GM19099 (cell line): ENCODE measurements at regions not wholly inside any gene's neighbourhood (a gene's known extent, or its start where the extent isn't known, plus 50 kb on each side); places are given as distances from the start of the nearest gene placed in this dataset.

Source experiments
- POLR2A ChIP-seq: IDR thresholded peaks from 3 replicates; pipeline ENCODE4 v1.6.1; 2011; ENCODE audit warnings: low read depth; ENCODE audit not compliant: insufficient read length; ENCODE audit errors: extremely low read depth

DNA sequence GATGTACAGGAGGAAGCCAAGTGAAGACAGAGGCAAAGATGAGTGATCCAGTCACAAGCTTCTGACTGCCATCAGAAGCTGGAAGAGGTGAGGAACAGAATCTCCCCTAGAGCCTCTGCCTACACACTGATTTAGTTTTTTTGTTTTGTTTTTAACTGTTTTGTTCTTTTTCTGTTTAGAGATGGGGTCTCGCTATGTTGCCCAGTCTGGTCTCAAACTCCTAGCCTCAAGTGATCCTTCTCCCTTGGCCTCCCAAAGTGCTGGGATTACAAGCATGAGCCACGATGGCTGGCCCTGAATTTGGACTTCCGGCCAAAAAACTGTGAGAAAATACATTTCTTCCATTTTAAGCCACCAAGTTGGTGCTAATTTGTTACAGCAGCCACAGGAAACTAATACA is 204.7 kb upstream of the ZNF608 start:
- no peak for TF ChIP-seq POLR2A

DNA sequence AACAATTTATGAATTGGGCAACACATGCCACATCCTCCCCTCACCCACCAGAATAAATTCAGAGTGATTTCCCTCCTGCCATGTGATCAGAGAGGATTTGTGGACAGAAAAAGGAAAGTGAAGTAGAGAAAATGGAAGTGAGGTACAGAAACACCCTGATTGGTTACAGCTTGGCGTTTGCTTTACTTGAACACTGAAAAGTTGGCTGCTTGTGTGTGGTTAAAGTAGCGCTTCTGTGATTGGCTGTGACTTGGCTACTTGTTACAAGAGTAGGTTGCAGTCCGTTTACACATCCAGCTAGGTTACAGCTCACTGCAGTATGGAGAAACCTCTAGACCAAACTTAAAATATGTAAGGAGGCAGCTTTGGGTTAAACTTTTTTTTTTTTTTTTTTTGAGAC is 205.2 kb upstream of the ZNF608 start:
- TF ChIP-seq POLR2A, result no peak

DNA sequence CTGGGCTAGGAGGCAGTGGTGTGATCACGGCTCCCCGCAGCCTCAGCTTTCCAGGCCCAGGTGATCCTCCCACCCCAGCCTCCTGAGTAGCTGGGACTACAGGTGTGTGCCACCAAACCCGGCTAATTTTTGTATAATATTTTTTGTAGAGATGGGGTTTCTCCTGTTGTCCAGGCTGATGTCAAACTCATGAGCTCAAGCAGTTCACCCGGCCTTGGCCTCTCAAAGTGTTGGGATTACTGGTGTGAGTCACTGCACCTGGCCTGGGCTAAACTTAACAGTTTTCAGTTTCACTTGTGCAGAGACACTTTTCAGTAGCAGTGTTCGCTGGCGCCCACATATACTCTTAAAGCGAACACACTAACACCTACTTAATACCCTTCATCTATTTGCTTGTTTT is 205.6 kb upstream of the ZNF608 start:
- TF ChIP-seq POLR2A, result no peak

DNA sequence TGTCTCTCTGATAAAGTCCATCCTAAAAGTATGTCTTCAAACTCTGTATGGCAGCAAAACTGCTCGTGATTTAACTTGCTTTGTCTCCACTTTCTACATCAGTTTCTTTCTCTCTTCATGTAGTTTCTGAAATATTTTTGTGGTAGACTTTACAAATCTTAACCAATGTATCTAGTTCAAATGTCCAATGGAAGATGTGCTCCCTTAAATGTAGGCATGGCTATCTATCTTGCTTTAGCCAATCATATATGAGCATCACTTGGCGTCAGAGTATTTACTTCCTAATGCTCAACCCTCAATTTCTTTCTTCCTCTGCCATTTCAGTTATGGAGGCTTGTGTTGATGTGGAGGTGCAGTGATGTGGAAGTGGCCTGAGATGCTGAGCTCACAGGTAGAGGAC is 206.1 kb upstream of the ZNF608 start:
- peak; percentile 42 for TF ChIP-seq POLR2A

DNA sequence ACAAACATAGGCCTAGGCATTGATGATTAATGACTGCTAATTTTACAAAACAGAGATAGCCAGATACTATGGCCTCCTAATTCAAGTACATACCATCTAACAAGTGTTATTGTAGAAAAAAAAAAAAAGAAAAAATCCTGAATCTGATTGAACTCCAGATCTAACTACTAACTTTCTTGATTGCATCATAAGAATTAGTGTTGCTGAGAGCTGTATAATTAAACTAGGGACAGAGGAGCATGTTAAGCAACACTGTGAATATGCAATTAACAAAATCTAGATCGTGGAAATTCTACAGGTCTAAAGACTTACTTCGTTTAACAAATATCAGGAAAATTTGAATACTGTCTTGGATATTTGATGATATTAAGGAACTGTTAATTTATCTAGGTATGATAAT is 208.3 kb upstream of the ZNF608 start:
- no peak for TF ChIP-seq POLR2A

DNA sequence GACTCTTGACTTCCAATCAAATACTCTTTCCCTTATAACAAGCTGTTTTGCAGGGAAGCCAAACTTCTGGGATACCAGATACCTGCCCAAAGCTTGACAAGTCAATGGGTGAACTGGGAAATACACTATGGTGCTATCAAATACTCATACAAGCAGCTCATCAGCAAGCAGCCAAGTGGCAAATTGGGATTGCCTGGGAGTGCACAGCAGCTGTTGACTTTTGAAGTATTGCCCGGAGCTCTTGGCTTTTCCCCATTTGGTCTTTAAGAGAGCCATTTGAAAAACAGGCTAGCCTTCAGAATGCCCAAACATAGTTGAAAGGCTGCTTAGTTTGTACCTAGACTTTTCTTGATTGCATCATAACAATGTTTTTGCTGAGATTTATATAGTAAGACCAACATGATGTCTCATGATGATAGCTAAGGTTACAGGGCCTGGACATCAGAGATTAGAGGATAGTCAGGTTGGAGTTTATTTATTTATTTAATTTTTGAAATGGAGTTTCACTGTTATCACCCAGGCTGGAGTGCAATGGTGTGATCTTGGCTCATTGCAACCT is 210.1 kb upstream of the ZNF608 start:
- no peak for TF ChIP-seq POLR2A

DNA sequence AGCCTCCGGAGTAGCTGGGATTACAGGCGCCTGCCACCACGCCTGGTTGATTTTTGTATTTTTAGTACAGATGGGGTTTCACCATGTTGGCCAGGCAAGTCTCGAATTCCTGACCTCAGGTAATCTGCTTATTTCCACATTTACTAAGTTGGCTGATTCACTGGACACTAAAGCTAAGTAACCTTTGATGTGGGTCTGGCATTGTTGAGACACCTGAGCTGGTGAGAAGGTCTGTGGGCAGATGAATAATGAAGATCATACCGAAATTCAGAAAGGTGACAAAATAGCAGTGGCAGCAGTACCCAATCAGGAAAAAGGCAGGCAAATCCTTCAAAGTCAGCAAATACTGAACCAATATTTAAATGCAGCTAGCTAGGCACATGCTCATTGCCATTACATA is 210.6 kb upstream of the ZNF608 start:
- no peak for TF ChIP-seq POLR2A

DNA sequence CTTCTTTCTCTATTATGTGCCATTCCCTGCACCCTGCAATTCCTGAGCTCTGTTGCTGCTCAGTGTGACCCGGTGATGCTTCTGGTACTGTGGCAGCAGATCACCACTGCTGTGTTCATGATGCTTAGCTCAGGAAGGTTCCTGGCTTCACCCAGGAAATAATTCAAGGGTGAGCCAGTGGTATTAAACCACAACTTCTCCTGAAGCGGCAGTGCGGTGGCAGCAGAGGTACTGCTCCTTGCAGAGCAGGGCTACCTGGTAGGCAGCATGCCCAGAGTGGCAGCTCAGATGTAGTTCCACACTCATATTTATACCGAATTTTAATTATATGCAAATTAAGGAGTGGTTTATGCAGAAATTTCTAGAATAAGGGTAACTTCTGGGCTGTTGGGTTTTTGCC is 213.8 kb upstream of the ZNF608 start:
- no peak for TF ChIP-seq POLR2A

DNA sequence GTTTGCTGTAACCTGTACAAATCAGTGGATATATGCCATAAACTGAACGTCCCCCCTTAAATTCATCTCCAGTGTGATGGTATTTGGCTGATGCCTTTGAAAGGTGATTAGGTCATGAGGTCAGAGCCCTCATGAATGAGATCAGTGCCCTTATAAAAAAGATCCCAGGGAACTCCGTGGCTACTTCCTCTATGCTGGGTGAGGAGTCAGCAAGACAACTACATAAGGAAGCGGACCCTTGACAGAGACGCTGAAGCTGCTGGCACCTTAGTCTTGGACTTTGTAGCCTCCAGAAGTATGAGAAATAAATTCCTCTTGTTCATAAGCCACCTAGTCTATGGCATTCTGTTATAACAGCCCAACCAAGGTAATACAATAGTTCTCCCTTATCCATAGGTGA is 215.1 kb upstream of the ZNF608 start:
- no peak for TF ChIP-seq POLR2A

DNA sequence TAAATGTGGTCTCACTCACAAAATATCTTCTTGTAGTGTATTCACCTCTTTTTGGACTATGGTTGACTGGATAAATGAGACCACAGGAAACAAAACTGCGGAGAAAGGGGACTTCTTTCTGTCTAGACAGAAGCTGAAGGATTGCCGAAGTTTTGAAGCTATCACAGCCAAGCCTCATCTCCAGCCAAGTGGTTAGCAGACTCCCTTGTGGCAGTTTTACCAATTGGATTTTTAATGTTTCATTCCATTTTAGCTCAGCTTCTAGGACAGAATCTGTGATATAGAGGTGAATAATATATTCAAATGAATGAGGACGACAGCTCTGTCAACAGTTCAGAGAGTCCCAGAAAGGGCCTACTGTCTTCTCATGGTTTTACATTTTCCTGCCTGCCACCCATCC is 215.7 kb upstream of the ZNF608 start:
- no peak for TF ChIP-seq POLR2A

DNA sequence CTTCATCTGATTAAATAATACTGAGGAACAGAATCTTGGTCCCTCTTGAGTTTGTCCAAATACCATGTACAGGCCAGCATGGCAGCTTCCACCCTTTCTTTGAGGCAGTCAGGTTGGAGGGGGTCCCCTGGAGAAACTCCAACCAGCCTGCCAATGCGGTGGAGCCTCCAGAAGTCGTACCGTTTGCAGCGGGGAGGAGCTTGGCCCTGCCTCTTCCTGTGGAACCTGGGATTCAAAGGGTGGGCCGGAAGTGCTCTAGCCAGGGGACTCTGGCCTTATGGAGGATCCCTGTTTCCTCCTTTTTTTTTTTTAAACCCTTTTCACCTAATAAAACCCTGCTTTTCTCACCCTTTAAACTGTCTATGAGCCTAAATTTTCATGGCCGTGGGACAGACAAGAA is 216.3 kb upstream of the ZNF608 start:
- TF ChIP-seq POLR2A, result no peak

DNA sequence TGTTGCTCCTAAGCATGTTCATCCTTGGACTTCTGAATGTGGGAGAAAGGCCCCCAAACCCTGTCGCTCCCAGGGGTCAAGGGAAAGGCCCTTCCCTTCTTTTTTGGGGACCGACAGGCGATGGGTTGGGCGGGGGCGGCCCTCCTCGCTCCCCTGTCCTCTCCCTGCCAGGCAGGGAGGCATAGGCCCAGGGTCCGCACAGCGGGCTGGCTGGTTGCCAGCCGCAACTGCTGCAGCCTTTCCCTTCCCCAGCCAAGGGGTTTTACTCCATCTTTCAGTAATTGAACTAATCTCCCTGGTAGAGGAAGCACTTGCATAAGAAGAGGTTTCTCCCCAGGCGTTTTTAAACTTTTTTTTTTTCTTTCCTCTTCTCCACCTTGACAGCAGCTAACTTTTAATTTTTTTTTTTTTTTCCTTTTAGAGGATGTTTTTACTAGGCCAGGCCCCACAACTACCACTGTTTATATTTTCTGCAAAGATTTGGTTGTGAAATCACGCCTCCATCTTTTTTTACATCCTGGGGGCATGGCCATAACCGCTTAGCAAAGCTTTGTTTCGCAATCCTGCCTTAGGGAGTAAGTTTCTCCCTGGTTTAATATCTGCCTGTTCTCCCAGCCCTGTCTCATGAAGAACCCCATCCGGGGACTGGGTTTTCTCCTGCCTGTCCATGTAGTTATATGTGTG is 216.9 kb upstream of the ZNF608 start:
- TF ChIP-seq POLR2A, result no peak

DNA sequence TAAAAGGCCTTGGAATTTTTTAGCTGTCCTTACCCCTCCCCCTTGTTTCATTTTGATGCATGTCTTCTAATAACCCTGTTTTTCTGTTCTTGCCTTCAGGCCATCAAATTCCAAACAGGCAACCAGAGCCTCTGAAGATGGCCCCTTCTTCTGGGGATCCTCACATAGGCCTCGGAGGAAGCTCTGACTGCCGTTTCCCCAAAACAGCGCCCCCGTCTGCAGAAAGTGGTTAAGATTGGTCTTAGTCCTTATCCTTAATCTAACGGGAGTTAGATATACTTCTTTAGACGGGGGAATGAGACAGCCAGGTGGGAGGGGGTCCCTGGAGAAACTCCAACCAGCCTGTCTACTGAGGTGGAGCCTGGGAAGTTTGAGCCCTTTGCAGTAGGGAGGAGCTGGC is 226.3 kb upstream of the ZNF608 start:
- TF ChIP-seq POLR2A, result no peak

DNA sequence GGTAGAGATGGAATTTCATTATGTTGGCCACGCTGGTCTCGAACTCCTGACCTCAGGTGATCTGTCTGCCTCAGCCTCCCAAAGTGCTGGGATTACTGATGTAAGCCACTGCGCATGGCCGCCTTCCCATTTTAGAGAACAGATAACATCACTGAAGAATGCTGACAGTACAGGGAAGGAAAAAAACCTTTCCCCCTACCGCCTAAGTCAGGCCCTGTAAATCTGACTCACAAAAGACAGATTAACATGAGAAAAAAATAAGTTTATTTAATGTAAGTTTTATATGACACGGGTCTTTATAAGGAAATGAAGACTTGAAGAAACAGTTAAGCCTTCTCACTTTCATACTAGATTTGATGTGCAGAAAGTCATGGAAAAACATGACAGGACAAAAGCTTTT is 227.2 kb upstream of the ZNF608 start:
- no peak for TF ChIP-seq POLR2A

DNA sequence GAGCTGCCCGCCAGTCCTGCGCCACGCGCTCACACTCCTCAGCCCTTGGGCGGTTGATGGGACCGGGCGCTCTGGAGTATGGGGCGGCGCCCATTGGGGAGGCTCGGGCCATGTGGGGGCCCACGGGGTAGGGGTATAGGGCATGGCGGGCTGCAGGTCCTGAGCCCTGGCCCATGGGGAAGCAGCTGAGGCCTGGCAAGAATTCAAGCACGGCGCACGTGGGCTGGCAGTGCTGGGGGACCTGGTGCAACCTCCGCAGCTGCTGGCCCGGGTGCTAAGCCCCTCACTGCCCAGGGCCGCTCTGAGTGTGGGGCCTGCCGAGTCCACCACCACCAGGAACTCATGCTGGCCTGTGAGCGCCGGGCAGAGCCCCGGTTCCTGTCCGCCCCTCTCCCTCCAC is 229.6 kb upstream of the ZNF608 start:
- TF ChIP-seq POLR2A, result no peak

DNA sequence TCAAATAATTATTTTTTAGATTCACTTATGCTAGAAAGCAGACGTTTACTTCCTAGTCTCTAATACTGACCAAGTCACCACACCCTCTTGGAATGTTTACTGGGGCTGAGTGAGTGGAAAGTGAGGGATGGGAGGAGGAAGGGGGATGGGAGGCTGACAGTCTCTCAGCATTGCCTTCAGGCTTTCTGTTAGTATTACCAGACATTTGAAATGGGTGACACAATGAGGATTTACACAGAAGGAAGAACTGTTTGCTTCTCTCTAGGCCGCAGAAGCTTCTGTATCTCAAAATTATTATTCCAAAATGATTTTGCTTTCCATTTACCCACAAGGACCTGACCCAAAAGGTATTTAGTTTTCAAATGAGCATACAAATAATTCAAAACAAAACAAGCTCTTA is 232.8 kb upstream of the ZNF608 start:
- no peak for TF ChIP-seq POLR2A
